ENCODE measurements at regions not wholly inside any gene's neighbourhood (a gene's known extent, or its start where the extent isn't known, plus 50 kb on each side); places are given as distances from the start of the nearest gene placed in this dataset.

DNA sequence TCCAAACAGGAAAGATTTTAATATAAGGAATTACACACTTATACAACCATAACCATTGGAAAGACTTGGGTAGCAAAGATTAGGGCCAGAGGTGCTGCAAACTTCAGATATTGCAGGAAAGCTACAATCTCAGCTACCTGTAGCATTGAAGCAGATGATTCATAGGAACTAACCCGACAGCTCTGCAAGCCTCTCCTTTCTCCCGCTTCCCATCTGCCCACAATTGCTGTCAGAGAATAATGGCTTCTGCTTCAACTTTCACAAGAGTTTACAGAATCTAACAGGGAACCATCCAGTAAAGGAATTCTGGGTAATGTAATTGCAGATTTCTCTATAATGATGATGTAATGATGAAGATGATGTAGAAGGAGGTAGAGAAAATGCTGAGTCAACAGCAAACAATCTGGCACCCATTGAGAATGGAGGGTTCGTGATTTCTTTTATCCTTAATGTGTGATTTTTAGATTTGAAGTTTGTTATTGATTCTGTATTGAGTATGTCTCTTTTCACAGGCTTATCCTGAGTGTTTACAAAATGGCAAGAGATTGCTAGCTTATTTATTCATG is 70.8 kb upstream of the USP47 start:
- Mint-ChIP-seq H3K27me3 (ENCODE audit: insufficient read depth) (peaks cover 43% of the 10 kb centered on the region), H3K36me3 (ENCODE audit: low read depth) (no peaks in the 10 kb centered on the region), H3K4me3 (no peak overlapping the region), H3K4me1 (peaks cover 5% of the 10 kb centered on the region), H3K9me3 (no peaks in the 10 kb centered on the region), H3K27ac (no peak overlapping the region)
- Histone ChIP-seq H3K27ac (ENCODE audit: low read depth, low read length) (no peak overlapping the region), H3K4me1 (ENCODE audit: control insufficient read depth, insufficient read depth, low read length) (no peaks in the 10 kb centered on the region), H3K9me3 (ENCODE audit: control insufficient read depth, low read length) (no peaks in the 10 kb centered on the region), H3K36me3 (ENCODE audit: control insufficient read depth, insufficient read depth, low read length) (no peaks in the 10 kb centered on the region), H3K27me3 (ENCODE audit: control insufficient read depth, insufficient read depth, low read length, poor library complexity, severe bottlenecking) (peaks cover 33% of the 10 kb centered on the region), H3K9ac (ENCODE audit: extremely low read depth, low read length, poor library complexity, severe bottlenecking) (no peak overlapping the region), H3K4me3 (ENCODE audit: low read length) (no peak overlapping the region)
- TF ChIP-seq, protein P1, sequence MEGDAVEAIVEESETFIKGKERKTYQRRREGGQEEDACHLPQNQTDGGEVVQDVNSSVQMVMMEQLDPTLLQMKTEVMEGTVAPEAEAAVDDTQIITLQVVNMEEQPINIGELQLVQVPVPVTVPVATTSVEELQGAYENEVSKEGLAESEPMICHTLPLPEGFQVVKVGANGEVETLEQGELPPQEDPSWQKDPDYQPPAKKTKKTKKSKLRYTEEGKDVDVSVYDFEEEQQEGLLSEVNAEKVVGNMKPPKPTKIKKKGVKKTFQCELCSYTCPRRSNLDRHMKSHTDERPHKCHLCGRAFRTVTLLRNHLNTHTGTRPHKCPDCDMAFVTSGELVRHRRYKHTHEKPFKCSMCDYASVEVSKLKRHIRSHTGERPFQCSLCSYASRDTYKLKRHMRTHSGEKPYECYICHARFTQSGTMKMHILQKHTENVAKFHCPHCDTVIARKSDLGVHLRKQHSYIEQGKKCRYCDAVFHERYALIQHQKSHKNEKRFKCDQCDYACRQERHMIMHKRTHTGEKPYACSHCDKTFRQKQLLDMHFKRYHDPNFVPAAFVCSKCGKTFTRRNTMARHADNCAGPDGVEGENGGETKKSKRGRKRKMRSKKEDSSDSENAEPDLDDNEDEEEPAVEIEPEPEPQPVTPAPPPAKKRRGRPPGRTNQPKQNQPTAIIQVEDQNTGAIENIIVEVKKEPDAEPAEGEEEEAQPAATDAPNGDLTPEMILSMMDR (conservative IDR thresholded peaks at IDR 0.05), result no peak
- WGBS, 2 experiments (ENCODE audit: insufficient coverage in 1 of 2, insufficient read length in 1 of 2), result 89 to 93% methylated on average over 1 to 3 of the region's 3 CpGs
- DNase-seq, result no peak

DNA sequence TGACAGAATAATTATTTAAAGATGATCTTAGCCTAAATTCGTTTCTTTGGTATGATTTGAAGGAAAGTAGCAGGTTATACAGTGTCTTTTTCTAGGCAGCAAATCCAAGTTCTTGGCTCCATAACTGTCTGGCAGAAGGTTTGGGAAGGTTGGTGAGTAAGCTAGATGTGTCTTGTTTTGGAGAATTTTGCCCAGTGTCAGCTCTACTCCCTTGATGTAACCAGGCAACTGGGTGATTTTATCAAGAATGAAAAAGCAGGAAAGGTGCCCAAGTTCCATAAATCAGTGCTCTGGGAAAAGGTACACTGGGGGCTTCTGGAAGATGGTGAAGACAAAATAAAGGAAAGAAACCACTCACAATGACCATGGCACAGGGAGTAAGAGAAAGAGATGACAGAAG is 71.5 kb upstream of the USP47 start:
- Histone ChIP-seq H3K4me3 (ENCODE audit: low read length) (no peak overlapping the region), H3K27ac (ENCODE audit: low read depth, low read length) (no peak overlapping the region), H3K4me1 (ENCODE audit: control insufficient read depth, insufficient read depth, low read length) (no peaks in the 10 kb centered on the region), H3K9me3 (ENCODE audit: control insufficient read depth, low read length) (no peaks in the 10 kb centered on the region), H3K36me3 (ENCODE audit: control insufficient read depth, insufficient read depth, low read length) (no peaks in the 10 kb centered on the region), H3K27me3 (ENCODE audit: control insufficient read depth, insufficient read depth, low read length, poor library complexity, severe bottlenecking) (peaks cover 30% of the 10 kb centered on the region), H3K9ac (ENCODE audit: extremely low read depth, low read length, poor library complexity, severe bottlenecking) (no peak overlapping the region)
- WGBS, 2 experiments (ENCODE audit: insufficient coverage in 1 of 2, insufficient read length in 1 of 2), result 82 to 100% methylated on average over 1 of the region's 1 CpG
- Mint-ChIP-seq H3K27ac (no peak overlapping the region), H3K9me3 (no peaks in the 10 kb centered on the region), H3K36me3 (ENCODE audit: low read depth) (no peaks in the 10 kb centered on the region), H3K27me3 (ENCODE audit: insufficient read depth) (peaks cover 36% of the 10 kb centered on the region), H3K4me3 (no peak overlapping the region), H3K4me1 (peaks cover 5% of the 10 kb centered on the region)
- TF ChIP-seq, protein P1 (conservative IDR thresholded peaks at IDR 0.05), result no peak
- no peak for DNase-seq

DNA sequence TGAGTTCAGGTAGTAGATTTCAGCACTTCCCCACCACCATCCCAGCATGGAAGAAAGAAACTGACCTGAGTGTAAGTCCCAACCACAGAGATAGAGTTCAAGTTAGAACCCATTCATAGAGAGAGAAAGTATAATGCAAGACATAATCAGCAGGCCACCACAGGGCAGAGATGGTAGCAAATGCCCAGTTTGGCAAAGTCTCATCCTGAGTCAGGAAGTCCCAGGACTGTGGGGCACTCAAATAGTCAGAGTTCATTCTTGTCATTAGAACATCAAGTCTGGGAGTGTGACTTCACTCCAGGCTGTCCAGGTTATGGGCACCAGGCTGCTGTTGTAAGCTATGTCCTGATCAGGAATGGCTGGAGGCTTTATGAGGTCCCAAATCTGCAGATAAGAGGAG is 72.0 kb upstream of the USP47 start:
- H3K36me3 Mint-ChIP-seq (ENCODE audit: low read depth), result no peaks in the 10 kb centered on the region
- H3K27me3 Mint-ChIP-seq (ENCODE audit: insufficient read depth), result peaks cover 31% of the 10 kb centered on the region
- Histone ChIP-seq H3K36me3 (ENCODE audit: control insufficient read depth, insufficient read depth, low read length) (no peaks in the 10 kb centered on the region), H3K9me3 (ENCODE audit: control insufficient read depth, low read length) (no peaks in the 10 kb centered on the region), H3K4me3 (ENCODE audit: low read length) (no peak overlapping the region), H3K27ac (ENCODE audit: low read depth, low read length) (no peak overlapping the region), H3K27me3 (ENCODE audit: control insufficient read depth, insufficient read depth, low read length, poor library complexity, severe bottlenecking) (peaks cover 25% of the 10 kb centered on the region), H3K4me1 (ENCODE audit: control insufficient read depth, insufficient read depth, low read length) (no peaks in the 10 kb centered on the region), H3K9ac (ENCODE audit: extremely low read depth, low read length, poor library complexity, severe bottlenecking) (no peak overlapping the region)
- no peak overlapping the region for H3K4me3 Mint-ChIP-seq
- no peak for DNase-seq
- no peak overlapping the region for H3K27ac Mint-ChIP-seq
- peaks cover 5% of the 10 kb centered on the region for H3K4me1 Mint-ChIP-seq
- H3K9me3 Mint-ChIP-seq, result no peaks in the 10 kb centered on the region
- TF ChIP-seq, protein P1 (conservative IDR thresholded peaks at IDR 0.05), result no peak
